Testis (tissue), 2 donors: ENCODE measurements at regions not wholly inside any gene's neighbourhood (a gene's known extent, or its start where the extent isn't known, plus 50 kb on each side); places are given as distances from the start of the nearest gene placed in this dataset.

Experiments used
- POLR2A ChIP-seq: fragments of 450-650 bp; IDR thresholded peaks from one replicate; pipeline ENCODE4 v1.6.1; 2017; ENCODE audit warnings: antibody characterized with exemption, mild to moderate bottlenecking, moderate library complexity
- TF ChIP-seq, protein P1 (sequence below), 3 experiments: fragments of 450-650 bp in 2 of 3; fragments of 200-600 bp in 1 of 3; sonication (generic) in 1 of 3; IDR thresholded peaks; one replicate each; pipeline ENCODE4 v1.5.1; 2016 to 2019; ENCODE audit warnings: antibody characterized with exemption in 3 of 3, mild to moderate bottlenecking in 2 of 3, moderate library complexity in 1 of 3

DNA sequence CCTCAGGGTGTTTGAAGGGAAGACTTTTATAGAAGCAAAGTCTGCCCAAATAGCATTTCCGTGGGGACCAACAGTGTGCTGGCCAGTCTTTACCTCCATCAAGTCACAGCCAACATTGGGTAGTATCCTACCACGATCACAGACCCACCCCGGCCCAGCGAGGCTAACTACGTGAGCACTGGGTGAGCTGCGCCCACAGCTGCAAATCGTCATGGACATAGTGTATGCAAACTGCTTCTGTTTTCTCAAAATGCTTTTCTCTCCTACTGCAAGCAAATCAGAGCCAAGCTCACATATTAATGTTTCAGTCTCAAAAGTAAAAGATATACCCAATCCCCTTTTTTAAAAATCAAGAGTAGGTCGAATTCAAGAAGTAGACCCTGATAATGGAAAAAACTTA is 592.8 kb upstream of the CDH4 start:
- TF ChIP-seq, protein P1, sequence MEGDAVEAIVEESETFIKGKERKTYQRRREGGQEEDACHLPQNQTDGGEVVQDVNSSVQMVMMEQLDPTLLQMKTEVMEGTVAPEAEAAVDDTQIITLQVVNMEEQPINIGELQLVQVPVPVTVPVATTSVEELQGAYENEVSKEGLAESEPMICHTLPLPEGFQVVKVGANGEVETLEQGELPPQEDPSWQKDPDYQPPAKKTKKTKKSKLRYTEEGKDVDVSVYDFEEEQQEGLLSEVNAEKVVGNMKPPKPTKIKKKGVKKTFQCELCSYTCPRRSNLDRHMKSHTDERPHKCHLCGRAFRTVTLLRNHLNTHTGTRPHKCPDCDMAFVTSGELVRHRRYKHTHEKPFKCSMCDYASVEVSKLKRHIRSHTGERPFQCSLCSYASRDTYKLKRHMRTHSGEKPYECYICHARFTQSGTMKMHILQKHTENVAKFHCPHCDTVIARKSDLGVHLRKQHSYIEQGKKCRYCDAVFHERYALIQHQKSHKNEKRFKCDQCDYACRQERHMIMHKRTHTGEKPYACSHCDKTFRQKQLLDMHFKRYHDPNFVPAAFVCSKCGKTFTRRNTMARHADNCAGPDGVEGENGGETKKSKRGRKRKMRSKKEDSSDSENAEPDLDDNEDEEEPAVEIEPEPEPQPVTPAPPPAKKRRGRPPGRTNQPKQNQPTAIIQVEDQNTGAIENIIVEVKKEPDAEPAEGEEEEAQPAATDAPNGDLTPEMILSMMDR (IDR thresholded peaks at IDR 0.05), result no peak
- no peak for TF ChIP-seq POLR2A
